ENCODE measurements at regions not wholly inside any gene's neighbourhood (a gene's known extent, or its start where the extent isn't known, plus 50 kb on each side); places are given as distances from the start of the nearest gene placed in this dataset.

DNA sequence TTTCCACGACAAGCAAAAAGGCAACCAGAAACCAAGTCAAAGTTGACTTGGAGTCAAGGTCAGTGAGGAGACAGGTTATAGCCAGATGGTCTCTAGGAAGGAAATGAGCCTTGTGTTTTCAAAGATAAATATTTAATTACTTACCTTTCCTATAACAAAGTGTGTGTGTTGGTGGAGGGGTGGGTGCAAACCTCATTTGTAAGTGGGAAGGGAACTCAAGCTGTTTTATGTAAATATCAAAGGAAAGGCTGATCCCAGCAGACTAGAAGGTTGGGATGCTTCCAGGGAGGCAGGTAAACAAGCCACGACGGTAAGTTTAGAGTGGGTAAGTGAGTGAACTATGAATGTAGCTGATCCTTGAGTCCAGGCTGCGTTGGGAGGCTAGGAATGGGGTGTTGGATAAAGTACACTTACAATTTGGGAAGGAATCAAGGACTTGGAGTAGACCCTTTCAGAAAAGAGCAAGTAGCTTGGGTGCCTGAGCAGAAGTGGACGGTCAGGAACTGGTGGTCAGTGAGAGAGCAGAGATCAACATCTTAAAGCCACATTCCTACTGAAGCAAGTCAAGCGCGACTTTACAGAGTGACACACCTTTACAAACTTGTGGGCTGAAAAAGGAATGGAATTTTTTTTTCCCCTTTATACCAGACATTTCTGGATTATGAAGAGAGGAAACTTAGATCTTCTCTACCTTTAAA, 82.0 kb upstream of the TBL1XR1 start:
- H2BK12ac ChIP-seq (ENCODE audit: low read depth, low read length) = peak overlapping the region; percentile 11
- 63% methylated on average over 7 of the region's 7 CpGs; no CpG with 5 or more reads in 1 of the 2 experiments for WGBS, 2 experiments (ENCODE audit: extremely low coverage in 1 of 2, insufficient coverage in 1 of 2, insufficient read length in 1 of 2, insufficient replicate concordance in 2 of 2, low coverage in 1 of 2, low lambda C conversion rate in 2 of 2, missing lambda C conversion rate in 1 of 2)
- peak overlapping the region; percentile 1 to 5; a peak in 2 of 4 replicates for H3K4me2 ChIP-seq (ENCODE audit: insufficient read depth in 1 of 2, low read depth in 2 of 2, low read length in 2 of 2)
- CTCF ChIA-PET (ENCODE audit: partially characterized antibody) = interaction anchor here (1.0 kb wide), 1 partner anchor 76 kb away, joined by 3 read pairs; no protein-coding TSS in a partner anchor
- no peak overlapping the region for H3K27ac ChIP-seq (ENCODE audit: low read depth, low read length)
- H2BK15ac ChIP-seq (ENCODE audit: low read length) = no peak overlapping the region
- FAIRE-seq = no peak
- POLR2A ChIA-PET (ENCODE audit: partially characterized antibody) = no interaction called here
- no peak overlapping the region for H3K4me3 ChIP-seq (ENCODE audit: extremely low read depth in 1 of 4, insufficient read depth in 2 of 4, low read depth in 3 of 4, low read length in 4 of 4)
- H3K9ac ChIP-seq (replicated peaks in 1 of 4; ENCODE audit: extremely low read depth in 1 of 4, low read depth in 3 of 4, low read length in 3 of 4) = no peak overlapping the region
- no peaks in the 10 kb centered on the region for H3K23me2 ChIP-seq (ENCODE audit: low read depth, low read length)
- H4K8ac ChIP-seq (ENCODE audit: extremely low read depth, insufficient read depth, low read length) = no peak overlapping the region
- no peak overlapping the region for H2AFZ ChIP-seq (ENCODE audit: low read length)
- no peak overlapping the region for H3K18ac ChIP-seq (ENCODE audit: extremely low read depth, low read length)
- no peak overlapping the region for H3K56ac ChIP-seq (replicated peaks; ENCODE audit: insufficient read length, low read depth, low read length)
- no peak overlapping the region for H3K23ac ChIP-seq (ENCODE audit: insufficient read length)
- no peak overlapping the region for H2AK5ac ChIP-seq (ENCODE audit: low read depth, low read length)
- no peaks in the 10 kb centered on the region for H3K9me3 ChIP-seq (ENCODE audit: insufficient read depth in 2 of 2, low read depth in 1 of 2, low read length in 1 of 2)
- no peaks in the 10 kb centered on the region for H3K79me1 ChIP-seq (ENCODE audit: low read depth, low read length)
- 0 out of 7 replicates have a peak, but pooled peaks cover 0 to 2% (median 0%) of the 10 kb centered on the region in 4 experiments for H3K27me3 ChIP-seq (replicated peaks in 1 of 4; ENCODE audit: control insufficient read depth in 3 of 4, extremely low read depth in 1 of 4, insufficient read depth in 3 of 4, low read length in 3 of 4)
- peaks cover 4 to 21% (median 12%) of the 10 kb centered on the region in 4 experiments; a peak in 6 of 7 replicates for H3K4me1 ChIP-seq (replicated peaks in 1 of 4; ENCODE audit: control insufficient read depth in 3 of 4, insufficient read depth in 4 of 4, low read length in 3 of 4)
- H2BK20ac ChIP-seq (ENCODE audit: low read length) = no peak overlapping the region
- H4K91ac ChIP-seq (replicated peaks; ENCODE audit: insufficient read length, low read length) = no peak overlapping the region
- no peak for TF ChIP-seq POLR2A (IDR thresholded peaks at IDR 0.05; ENCODE audit: control extremely low read depth in 1 of 2, low read depth in 2 of 2, low read length in 2 of 2)
- TF ChIP-seq SIRT6 (IDR thresholded peaks at IDR 0.05; ENCODE audit: low read length) = no peak
- no peak for TF ChIP-seq GABPA (IDR thresholded peaks at IDR 0.05; ENCODE audit: borderline replicate concordance, insufficient read depth, low read length)
- TF ChIP-seq, protein P1, sequence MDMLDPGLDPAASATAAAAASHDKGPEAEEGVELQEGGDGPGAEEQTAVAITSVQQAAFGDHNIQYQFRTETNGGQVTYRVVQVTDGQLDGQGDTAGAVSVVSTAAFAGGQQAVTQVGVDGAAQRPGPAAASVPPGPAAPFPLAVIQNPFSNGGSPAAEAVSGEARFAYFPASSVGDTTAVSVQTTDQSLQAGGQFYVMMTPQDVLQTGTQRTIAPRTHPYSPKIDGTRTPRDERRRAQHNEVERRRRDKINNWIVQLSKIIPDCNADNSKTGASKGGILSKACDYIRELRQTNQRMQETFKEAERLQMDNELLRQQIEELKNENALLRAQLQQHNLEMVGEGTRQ (IDR thresholded peaks at IDR 0.05; ENCODE audit: low read length) = no peak
- no peak for TF ChIP-seq SAP30 (IDR thresholded peaks at IDR 0.05; ENCODE audit: insufficient read depth, insufficient replicate concordance, low read length)
- no peak for TF ChIP-seq RNF2 (IDR thresholded peaks at IDR 0.05; ENCODE audit: borderline replicate concordance, low read depth, low read length, missing control alignments, poor library complexity, severe bottlenecking)
- no peak for TF ChIP-seq ZNF274 (IDR thresholded peaks at IDR 0.05; ENCODE audit: borderline replicate concordance, extremely low read depth, low read length)
- no peak for TF ChIP-seq JUN (IDR thresholded peaks at IDR 0.05; ENCODE audit: low read depth, low read length)
- no peak overlapping the region for H3K4ac ChIP-seq (replicated peaks; ENCODE audit: insufficient read length, low read depth, low read length)
- no peak overlapping the region for H4K5ac ChIP-seq (ENCODE audit: insufficient read length, low read depth, low read length)
- H3K14ac ChIP-seq (ENCODE audit: insufficient read length) = no peak overlapping the region
- H2BK5ac ChIP-seq (ENCODE audit: low read depth, low read length) = no peak overlapping the region
- no peaks in the 10 kb centered on the region for H3K36me3 ChIP-seq (ENCODE audit: control insufficient read depth in 2 of 4, insufficient read depth in 4 of 4, low read length in 3 of 4)
- no peak overlapping the region for H2BK120ac ChIP-seq (replicated peaks; ENCODE audit: low read depth, low read length)
- no peak for DNase-seq (ENCODE audit: low read depth in 1 of 2, low spot score in 2 of 2)
- H3K79me2 ChIP-seq (ENCODE audit: control insufficient read depth in 1 of 2, insufficient read depth in 2 of 2, low read length in 2 of 2) = no peaks in the 10 kb centered on the region
- H4K20me1 ChIP-seq (replicated peaks in 1 of 2; ENCODE audit: control insufficient read depth in 1 of 2, insufficient read depth in 2 of 2, low read length in 2 of 2) = no peaks in the 10 kb centered on the region
